Stimulated activated naive CD8-positive, alpha-beta T cell treated with anti-CD3 and anti-CD28 coated beads, Interleukin-15, Interleukin-2, amounts not matched to agents 100 U/mL and 50 U/mL, for 24 hours (primary cell): ENCODE measurements at regions not wholly inside any gene's neighbourhood (a gene's known extent, or its start where the extent isn't known, plus 50 kb on each side); places are given as distances from the start of the nearest gene placed in this dataset.
A peak's percentile ranks its signal among the peaks of the same experiment; 100 is the strongest.

Experiments used
- ATAC-seq: fragments of 150-1000 bp; cut with Tn5 transposase; one replicate; pipeline ENCODE4 v1.10.0; 2021
- DNase-seq: peaks from one replicate; pipeline ENCODE4 v3.0.0; 2021

DNA sequence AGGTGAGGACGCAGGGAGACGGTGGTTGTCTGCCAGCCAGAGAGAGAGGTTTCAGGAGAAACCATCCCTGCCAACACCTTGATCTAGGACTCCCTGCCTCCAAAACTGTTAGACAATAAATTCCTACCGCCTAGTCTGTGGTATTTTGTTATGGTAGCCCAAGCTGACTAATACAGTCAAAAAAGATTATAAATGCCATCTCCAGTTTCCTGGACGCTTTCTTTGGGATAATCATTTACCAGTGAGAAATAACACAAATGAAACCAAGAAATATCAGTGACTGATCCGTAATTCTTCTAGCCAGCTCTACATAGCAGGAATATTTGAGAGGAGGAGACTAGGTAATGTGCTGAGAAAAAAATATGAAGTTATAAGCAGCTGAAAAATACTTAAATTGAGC is 707.8 kb upstream of the LMCD1 start:
- DNase-seq (no peak), ATAC-seq (no peak)

DNA sequence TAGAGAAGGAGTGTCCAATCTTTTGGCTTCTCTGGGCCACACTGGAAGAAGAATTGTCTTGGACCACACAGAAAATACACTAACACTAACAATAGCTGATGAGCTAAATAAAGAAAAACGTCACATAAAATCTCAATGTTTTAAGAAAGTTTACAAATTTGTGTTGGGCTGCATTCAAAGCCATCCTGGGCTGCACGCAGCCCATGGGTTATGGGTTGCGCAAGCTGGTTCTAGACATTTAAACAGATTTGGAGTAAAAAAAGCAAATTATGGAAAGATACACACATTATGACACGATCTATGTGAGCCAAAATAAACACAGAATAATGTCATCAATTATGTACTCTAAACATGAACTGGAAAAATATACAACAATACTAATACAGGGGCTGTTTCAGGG is 703.3 kb upstream of the LMCD1 start:
- no peak for DNase-seq

DNA sequence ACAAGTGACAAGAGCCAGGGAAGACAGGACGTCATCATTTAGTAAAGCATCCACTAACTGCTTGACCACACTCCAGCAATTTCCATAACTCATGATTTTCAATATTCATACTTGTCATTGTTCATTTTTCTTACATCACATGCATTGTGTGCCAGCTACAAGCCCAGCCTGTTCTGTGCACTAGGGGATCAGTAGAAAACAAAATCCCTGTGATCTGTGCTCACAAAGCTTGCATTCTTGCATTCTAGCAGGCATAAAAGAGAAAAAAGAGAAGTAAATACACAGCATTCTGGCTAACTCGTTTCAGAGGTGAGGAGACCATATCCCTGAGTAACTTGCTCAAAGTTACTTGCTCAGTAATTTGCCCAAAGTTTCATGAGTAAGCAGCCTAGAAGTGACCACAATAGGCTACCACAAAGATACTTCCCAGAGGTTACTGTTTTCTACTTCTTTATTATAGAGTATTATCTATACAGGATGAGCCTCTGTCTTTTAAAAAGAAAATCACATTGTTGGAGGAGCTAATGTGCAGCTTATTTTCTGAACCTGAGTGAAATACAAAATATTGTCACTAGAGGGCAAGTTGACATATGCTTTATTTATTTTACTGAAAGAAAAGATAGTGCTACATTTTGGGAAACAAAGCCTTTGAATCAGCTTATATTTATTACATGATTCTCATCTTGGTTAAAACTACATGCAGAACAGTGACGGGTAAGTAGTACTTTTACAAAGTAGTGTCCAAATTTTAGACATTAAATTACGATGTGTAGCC is 701.4 kb upstream of the LMCD1 start:
- ATAC-seq: no peak
- DNase-seq: no peak

More for the DNA sequence above, 703.3 kb upstream of the LMCD1 start:
- no peak for ATAC-seq

DNA sequence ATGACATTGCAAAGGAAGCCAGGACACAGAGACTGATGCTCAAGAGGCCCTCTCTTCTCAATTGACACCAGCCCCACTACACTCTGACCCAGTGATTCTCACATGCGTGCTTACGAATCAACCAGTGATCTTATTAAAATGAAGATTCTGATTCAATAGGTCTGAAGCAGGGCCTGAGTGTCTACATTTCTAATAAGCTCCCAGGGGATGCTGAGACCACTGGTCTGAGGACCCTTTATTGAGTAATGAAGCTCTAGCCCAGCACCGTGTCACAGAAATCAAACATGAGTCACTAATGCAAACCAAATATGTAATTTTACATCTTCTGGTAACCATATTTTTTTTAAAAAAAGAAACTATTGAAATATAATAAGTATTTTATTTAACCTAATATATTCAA is 689.1 kb upstream of the LMCD1 start:
- no peak for DNase-seq
- ATAC-seq: no peak

DNA sequence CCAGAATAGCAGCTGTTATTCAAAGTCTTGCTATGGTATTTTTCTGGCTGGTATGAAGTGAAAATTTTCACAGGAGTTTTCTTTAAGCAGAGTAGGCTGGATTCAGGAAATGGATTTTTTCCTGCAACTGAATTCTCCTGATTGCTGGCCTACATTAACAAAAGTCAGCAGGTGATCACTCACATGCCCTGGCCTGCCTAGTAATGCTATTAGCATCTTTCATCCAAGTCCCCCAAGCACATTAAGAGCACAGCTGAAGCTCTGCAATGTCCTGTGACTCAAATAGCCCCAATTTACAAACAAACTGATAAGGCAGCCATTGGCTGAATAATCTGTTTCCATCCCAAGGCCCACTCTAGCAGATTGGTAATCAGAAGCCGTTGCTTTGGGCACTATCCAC is 688.3 kb upstream of the LMCD1 start:
- ATAC-seq (no peak), DNase-seq (no peak)

DNA sequence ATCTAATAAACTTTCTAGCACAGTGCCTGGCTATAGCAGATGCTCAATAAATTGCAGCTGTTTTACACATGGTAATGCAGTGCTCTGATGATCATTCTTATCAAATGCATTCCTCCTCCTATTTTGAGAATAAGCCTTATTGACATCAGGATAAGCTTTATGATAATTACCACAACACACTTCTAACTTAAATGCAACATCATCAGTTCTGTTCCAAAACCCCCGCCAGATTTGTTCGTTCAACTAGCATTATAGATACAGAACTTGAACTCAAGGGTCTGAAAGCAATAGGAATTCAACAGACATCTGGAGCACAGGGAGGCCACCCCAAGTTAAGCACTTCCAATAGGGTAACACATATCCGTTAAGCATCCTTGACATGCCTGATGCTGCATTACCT is 684.4 kb upstream of the LMCD1 start:
- ATAC-seq: no peak

DNA sequence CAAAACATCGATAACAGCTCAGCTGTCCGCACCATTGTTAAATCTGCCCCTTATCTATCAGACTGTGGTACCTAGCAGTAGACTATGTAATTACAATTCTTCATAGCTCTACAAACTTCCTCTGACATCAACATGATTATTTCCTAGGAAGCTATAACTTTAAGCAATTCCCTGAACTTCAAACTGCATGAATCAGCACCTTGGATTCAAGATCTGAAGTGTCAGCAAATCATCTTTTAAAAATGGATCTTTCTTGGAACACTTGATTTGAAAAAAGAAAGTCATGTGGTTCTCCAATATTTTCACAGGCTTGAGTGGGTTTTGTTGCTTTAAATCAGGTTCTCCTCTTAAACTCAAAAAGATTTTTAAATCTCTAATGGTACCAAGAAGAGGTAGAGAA is 680.7 kb upstream of the LMCD1 start:
- DNase-seq (no peak), ATAC-seq (no peak)

More for the DNA sequence above, 684.4 kb upstream of the LMCD1 start:
- DNase-seq: no peak

DNA sequence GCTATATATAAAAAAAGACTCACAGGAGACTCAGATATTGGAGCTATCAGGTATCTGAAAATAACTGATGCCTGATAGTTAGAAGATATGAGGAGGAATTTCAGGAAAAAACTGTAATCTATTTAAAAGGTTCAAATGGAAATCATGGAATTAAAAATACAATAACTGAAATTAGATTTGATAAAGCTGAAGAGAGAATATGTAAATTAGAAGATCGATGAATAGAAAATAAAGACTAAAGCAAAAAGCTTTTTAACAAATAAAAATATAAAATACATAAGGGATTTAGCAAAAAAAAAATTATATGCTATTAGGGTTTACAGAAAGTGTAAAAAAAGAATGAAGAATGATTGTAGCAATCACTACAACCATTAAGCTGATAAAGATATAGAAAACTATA is 679.8 kb upstream of the LMCD1 start:
- DNase-seq (no peak), ATAC-seq (no peak)

DNA sequence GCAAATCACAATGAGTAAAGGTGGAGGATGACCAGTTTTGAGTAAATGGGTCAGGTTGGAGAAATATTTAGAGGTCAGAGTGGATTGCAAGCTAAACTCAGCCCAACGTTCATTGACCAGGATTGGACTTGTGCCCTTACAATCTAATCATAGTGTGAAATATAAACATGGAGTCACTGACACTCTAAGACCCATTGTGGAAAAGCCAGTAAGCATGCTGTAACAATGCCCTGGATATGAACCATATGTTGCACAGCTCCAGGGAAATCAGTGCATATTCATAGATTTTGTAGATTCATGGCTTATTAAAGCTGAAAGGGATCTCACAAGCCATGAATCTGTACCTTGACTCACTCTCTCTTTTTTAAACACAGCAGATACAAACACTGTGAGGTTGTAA is 660.2 kb upstream of the LMCD1 start:
- no peak for ATAC-seq
- DNase-seq: no peak

DNA sequence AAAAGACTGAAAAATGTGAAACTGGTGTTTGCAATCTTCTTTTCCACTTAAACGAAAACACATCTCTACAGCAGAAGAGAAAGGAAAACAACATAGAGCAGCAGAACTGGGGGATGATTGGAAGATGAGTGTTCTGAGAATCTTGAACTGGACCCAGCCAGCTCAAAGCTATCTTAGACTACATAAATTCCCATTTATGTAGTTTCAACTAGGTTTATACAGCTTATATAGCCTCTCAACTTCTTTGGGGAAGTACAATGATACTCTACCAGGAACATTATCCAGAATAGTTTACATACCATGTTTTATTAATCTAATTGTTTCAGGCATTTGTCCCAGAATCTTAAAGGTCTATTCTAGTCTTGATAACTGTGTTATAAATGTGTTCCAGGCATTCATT is 658.2 kb upstream of the LMCD1 start:
- DNase-seq (no peak), ATAC-seq (no peak)

DNA sequence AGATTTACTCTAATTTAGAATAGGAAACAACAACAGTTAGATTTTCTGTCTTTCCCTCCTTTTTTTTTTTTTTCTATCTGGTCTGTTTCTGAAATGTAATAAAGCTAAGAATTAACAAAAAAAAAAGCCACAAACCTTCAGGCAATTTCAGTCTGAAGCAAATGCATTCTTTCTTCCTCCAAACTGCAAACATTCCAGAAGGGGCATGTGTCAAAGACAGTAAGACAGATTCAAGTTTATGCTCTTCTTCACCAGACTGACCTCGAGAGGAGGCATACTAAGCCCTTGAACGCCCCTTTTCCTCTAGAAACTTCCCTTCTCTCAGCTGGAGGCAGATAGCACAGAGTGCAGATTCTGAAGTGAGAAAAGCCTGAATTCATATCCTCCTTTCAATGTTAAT is 654.6 kb upstream of the LMCD1 start:
- no peak for ATAC-seq
- DNase-seq: no peak

DNA sequence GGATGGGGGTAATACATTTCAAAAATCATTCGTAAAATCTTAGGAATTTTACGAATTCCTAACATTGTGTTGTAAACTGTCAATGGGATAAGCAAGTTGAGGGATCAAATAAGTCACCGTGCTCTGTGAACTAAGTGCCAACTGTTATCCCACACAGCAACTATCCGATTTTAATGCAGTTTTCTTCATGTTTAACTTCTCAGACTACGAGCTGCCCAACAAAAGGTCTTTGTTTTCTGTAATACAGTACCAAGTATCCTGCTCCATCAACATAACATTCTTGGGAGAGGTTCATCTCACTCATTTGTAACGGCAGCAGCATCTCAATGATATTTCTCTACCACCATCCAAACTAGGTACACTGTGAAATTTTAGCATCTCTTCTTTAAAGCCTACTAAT is 654.1 kb upstream of the LMCD1 start:
- no peak for DNase-seq
- ATAC-seq: no peak

DNA sequence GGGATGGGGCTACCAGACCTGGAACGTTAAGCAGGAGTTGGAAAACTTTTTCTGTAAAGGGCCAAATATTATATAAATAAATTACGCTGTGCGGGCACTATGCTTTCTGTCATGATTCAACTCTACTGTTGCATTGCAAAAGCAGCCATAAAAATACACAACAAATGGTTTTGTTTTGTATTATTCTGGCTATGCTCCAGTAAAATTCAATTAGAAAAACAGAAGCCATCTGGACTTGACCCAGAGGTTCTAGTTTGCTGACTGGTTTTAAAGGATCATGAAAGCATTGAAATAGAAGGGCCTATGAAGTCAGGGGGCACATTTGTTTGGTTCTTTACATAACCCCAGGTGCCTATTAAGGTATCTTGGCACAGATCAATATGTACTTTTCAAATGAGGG is 647.4 kb upstream of the LMCD1 start:
- no peak for DNase-seq
- ATAC-seq: no peak

DNA sequence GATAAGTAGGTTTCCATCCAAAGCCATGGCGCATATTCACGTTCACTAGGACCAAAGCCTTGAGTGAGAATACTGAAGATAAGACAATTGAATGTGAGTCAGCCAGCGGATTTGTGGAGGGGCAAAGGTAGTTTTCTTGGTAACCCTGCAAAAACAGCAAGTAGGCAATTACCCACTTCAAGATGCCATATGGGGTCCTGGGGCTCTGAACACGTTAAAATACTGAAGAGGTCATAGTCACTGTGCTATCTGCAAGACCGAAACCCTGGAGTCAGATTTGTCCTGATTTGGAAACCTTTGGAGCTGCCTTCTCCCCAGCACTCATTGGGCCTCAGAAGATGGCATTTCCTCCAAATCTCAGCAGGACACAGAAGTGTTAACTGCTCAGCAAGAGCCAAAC is 646.9 kb upstream of the LMCD1 start:
- ATAC-seq (no peak), DNase-seq (no peak)

DNA sequence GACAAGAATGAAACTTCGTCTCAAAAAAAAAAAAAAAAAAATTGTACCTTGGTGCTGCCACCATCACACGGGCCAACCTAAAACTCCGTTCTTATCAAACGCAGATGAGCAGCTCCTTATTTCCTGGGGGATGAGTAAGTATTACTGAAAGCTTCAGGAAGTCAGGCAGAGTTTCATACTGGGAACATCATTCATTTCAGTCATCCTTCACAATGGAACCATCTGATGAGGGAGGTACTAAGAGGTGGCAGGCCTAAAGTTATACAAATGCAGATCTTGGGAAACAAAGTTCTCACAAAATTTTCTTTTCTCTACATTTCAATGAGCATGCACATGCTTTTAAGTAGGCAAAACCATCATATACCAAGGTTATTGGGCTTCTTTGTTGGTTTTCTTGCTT is 636.0 kb upstream of the LMCD1 start:
- ATAC-seq: no peak
- DNase-seq: no peak

DNA sequence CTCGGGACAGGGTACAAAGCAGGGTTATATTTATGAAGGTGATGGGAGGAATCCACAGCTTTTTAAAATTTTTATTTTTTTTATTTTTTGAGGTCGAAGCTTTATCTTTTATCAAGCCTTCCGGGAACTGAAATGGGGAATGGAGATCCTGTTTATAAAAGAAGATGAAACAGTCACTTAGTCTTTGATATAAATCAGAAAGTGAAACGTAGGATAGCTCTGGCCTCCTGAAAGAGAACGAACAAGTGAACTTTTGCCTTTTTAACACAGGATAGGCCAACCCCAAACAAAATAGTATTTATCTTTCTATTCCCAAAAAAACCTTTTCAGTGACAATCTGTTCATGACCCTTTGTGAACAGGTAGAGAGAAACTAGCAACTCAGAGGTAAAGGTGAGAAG is 634.0 kb upstream of the LMCD1 start:
- ATAC-seq (no peak), DNase-seq (no peak)

DNA sequence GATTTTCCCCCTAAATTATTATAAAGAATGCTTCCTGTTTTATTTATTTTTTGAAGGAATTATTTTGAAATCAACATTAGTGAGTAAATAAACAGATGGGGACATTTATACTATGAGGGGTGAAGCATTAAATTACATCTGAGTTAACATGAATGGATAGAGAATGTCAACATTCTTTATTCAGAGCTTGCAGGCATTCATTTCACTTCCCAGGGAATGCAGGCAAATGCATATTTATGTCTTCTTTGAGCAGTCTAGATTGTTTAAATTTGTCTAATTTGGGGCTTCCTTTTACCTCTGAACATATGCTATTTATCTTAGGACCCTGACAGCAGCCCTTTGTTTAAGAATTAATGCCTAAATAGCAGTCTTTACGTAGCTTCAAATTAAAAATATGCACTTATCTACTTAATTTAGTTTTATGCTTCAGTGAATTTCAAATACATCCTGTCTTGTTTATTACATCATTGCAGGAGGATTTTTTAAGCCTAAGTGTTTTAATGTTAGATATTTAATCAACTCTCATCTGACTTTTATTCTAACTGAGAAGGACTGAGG is 630.5 kb upstream of the LMCD1 start:
- DNase-seq: no peak
- ATAC-seq: no peak

DNA sequence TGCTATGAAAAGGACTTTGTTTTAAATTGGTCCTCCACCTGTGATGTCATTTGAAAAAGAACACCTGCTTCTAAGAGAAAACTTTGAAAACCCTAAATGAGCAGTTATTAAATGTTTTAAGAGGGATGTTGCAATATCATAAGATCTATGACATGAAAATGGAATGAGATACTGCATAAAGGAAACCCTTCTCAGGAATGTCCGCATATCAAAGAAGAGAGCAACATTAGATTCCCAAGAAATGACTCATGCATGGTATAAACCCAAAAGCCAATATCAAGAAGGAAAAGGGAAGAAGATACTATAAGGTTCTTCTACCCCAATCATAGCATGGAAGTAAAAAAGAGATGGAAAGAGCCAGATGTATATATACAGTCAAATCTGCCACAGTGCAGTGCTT is 627.5 kb upstream of the LMCD1 start:
- ATAC-seq: no peak
- no peak for DNase-seq

DNA sequence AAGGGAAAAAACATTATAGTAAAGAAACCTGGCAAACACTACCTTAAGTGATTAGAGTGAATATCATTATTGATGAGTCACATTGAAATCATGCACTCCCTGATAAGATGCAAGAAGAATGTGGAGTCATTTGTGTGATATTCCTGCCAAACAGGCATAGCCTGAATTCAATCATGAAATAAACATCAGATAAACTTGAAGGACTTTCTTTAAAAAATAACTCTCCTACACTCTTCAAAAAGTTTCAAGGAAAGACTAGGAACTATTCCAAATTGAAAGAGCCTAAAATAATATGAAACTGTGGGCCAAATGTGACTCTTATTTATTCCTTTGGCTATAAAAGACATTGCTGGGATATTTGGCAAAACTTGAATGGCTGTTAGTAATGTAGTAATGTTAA is 625.7 kb upstream of the LMCD1 start:
- no peak for DNase-seq
- ATAC-seq: no peak

DNA sequence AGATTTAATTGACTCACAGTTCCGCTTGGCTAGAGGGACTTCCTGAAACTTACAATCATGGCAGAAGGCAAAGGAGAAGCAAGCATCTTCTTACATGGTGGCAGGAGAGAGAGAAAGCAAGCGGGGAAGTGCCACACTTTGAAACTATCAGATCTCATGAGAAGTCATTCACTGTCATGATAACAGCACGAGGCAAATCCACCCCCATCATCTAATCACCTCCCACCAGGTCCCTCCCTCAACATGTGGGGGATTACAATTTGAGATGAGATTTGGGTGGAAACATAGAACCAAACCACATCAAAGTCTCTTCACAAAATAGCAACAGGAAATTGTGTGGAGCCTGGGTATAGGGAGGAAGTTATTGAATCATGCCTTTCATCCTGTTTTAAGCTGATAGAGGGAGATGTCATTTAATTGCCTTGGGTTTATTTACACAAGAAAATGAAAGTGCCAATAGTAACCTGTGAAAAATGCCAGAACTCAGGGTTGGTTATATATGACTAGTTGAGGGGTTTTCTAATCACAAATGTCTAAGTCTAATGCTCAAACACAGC is 624.8 kb upstream of the LMCD1 start:
- DNase-seq (peak; percentile 26), ATAC-seq (peak; percentile 80)

DNA sequence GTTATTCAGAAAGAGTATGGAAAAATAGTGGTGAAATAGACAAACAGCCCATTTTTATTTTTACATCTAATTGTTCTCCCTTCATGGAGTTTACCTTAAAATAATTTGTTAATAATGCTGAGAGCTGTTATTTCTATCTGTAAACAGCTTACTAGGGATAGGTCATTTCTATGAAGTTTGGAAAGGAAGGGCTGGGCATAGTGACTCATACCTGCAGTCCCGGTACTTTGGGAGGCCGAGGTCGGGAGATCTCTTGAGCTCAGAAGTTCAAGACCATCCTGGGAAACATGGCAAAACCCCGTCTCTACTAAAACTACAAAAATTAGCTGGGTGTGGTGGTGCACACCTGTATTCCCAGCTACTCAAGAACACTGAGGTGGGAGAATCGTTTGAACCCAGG is 624.3 kb upstream of the LMCD1 start:
- DNase-seq (no peak), ATAC-seq (no peak)

DNA sequence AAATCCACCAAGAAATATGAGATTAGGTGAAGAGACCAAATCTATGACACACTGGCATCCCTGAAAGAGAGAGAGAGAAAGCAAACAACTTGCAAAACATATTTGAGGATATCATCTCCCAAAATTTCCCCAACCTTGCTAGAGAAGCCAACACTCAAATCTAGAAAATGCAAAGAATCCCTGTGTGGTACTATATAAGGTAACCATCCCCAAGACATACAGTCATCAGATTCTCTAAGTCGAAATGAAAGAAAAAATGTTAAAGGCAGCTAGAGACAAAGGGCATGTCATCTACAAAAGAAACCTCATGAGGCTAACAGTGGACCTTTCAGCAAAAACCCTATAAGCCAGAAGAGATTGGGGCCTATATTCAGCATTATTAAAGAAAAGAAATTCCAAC is 622.1 kb upstream of the LMCD1 start:
- DNase-seq (no peak), ATAC-seq (peak; percentile 21)

DNA sequence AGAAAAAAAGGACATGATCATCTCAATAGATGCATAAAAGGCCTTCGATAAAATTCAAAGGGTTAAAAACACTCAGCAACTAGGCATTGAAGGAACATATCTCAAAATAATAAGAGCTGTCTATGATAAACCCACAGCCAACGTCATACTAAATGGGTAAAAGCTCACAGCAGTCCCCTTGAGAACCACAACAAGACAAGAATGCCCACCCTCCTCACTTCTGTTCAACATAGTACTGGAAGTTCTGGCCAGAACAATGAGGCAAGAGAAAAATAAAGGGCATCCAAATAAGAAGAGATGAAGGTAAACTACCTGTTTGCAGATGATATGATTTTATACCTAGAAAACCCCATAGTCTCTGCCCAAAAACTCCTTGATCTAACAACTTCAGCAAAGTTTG is 619.7 kb upstream of the LMCD1 start:
- DNase-seq: no peak
- no peak for ATAC-seq

DNA sequence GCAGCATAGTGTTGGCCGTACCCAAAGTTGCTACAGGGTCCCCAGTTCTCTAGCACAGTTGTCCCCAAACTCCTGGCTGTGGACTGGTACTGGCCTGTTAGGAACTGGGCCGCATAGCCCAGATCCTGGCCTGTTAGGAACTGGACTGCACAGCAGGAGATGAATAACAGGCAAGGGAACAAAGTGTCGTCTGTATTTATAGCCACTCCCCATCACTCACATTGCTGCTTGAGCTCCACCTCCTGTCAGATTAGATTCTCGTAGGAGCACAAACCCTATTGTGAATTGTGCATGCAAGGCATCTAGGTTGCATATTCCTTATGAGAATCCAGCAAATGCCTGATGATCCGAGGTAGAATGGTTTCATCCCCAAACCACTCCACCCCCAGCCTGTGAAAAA is 604.0 kb upstream of the LMCD1 start:
- ATAC-seq (no peak), DNase-seq (no peak)
